ENCODE measurements at regions not wholly inside any gene's neighbourhood (a gene's known extent, or its start where the extent isn't known, plus 50 kb on each side); places are given as distances from the start of the nearest gene placed in this dataset. TPM values are rescaled to one million over a fixed set of nuclear protein-coding genes. Genes with fewer than 3 reads are reported as not detected.
A peak's percentile ranks its signal among the peaks of the same experiment; 100 is the strongest.
"Not testable (repeated sequence)": the region's sequence is repeated elsewhere in the genome, so short reads cannot be mapped to it uniquely, and the experiment has no call there.

GRCh38 chr1:149711651-149712050 is 70.8 kb upstream of the FCGR1A start:
- H3K9me3 ChIP-seq (ENCODE audit: control insufficient read depth, insufficient read depth, low read length); H3K27me3 ChIP-seq (ENCODE audit: control insufficient read depth, insufficient read depth, low read length); H3K27ac ChIP-seq (ENCODE audit: low read depth, low read length); DNase-seq (ENCODE audit: low read depth, low spot score); POLR2A ChIA-PET; CTCF ChIA-PET: not testable (repeated sequence)
- peak overlapping the region; percentile 38 for H3K4me3 ChIP-seq (ENCODE audit: low read depth, low read length)

GRCh38 chr1:149712154-149712927 is 70.2 kb upstream of the FCGR1A start:
- H3K27me3 ChIP-seq (ENCODE audit: control insufficient read depth, insufficient read depth, low read length); H3K27ac ChIP-seq (ENCODE audit: low read depth, low read length); H3K9me3 ChIP-seq (ENCODE audit: control insufficient read depth, insufficient read depth, low read length); CTCF ChIA-PET; POLR2A ChIA-PET: not testable (repeated sequence)
- DNase-seq (ENCODE audit: low read depth, low spot score) = peak; percentile 21
- H3K4me3 ChIP-seq (ENCODE audit: low read depth, low read length) = peak overlapping the region; percentile 38

DNA sequence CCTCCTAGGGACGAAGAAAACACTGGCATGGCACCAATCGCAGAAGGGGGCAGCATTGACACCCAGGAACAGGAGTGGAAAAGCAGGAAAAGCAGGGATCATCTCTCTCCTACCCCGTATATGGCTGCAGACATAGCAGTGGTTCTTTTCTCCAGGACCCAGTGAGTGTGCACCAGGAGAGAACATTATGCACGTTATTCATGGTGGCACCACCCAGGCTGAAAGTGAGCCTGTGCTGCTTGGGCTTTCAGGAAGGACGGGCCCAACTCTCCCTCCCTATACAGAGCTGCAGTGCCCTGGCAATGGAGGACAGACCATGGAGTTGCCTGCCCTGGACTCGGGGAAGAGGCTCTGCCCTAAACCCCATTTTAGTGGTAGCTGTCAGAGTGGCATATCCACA is 69.0 kb upstream of the FCGR1A start:
- POLR2A ChIA-PET; DNase-seq (ENCODE audit: low read depth, low spot score); H3K4me3 ChIP-seq (ENCODE audit: low read depth, low read length); H3K27me3 ChIP-seq (ENCODE audit: control insufficient read depth, insufficient read depth, low read length); CTCF ChIA-PET; H3K27ac ChIP-seq (ENCODE audit: low read depth, low read length); H3K9me3 ChIP-seq (ENCODE audit: control insufficient read depth, insufficient read depth, low read length): not testable (repeated sequence)

GRCh38 chr1:149713952-149714351 is 68.5 kb upstream of the FCGR1A start:
- H3K27ac ChIP-seq (ENCODE audit: low read depth, low read length); POLR2A ChIA-PET; H3K9me3 ChIP-seq (ENCODE audit: control insufficient read depth, insufficient read depth, low read length); CTCF ChIA-PET; H3K27me3 ChIP-seq (ENCODE audit: control insufficient read depth, insufficient read depth, low read length); H3K4me3 ChIP-seq (ENCODE audit: low read depth, low read length); DNase-seq (ENCODE audit: low read depth, low spot score): not testable (repeated sequence)

- H3K27me3 ChIP-seq (ENCODE audit: control insufficient read depth, insufficient read depth, low read length); POLR2A ChIA-PET; H3K27ac ChIP-seq (ENCODE audit: low read depth, low read length); H3K9me3 ChIP-seq (ENCODE audit: control insufficient read depth, insufficient read depth, low read length); CTCF ChIA-PET; DNase-seq (ENCODE audit: low read depth, low spot score); H3K4me3 ChIP-seq (ENCODE audit: low read depth, low read length): not testable (repeated sequence)
These were observed 57.7 kb upstream of the FCGR1A start for GRCh38 chr1:149724618-149725302.

- H3K27me3 ChIP-seq (ENCODE audit: control insufficient read depth, insufficient read depth, low read length); H3K9me3 ChIP-seq (ENCODE audit: control insufficient read depth, insufficient read depth, low read length); H3K27ac ChIP-seq (ENCODE audit: low read depth, low read length); CTCF ChIA-PET; H3K4me3 ChIP-seq (ENCODE audit: low read depth, low read length); POLR2A ChIA-PET; DNase-seq (ENCODE audit: low read depth, low spot score): not testable (repeated sequence)
These were observed 55.8 kb upstream of the FCGR1A start for GRCh38 chr1:149726688-149727087.

- H3K27me3 ChIP-seq (ENCODE audit: control insufficient read depth, insufficient read depth, low read length); POLR2A ChIA-PET; DNase-seq (ENCODE audit: low read depth, low spot score); CTCF ChIA-PET; H3K4me3 ChIP-seq (ENCODE audit: low read depth, low read length); H3K27ac ChIP-seq (ENCODE audit: low read depth, low read length); H3K9me3 ChIP-seq (ENCODE audit: control insufficient read depth, insufficient read depth, low read length): not testable (repeated sequence)
These were observed 53.9 kb upstream of the FCGR1A start for GRCh38 chr1:149728598-149728997.

Small RNA genes lying in the stretch of these regions (small RNA-seq; reads per million reads assigned to genes)
- 44.4 reads per million, percentile 84 among the genes with 10 or more reads in this experiment for gene RF00003 (ENCODE audit: insufficient read length, low read depth)
- not detected for gene RNU1-68P (ENCODE audit: insufficient read length, low read depth)

All from AG04450 (cell line).